ENCODE measurements at regions not wholly inside any gene's neighbourhood (a gene's known extent, or its start where the extent isn't known, plus 50 kb on each side); places are given as distances from the start of the nearest gene placed in this dataset.

GRCh38 chr15:45903283-45903682 lies 268.5 kb downstream of the SQOR start:
- H3K4me3 ChIP-seq: no peak overlapping the region
- DNase-seq (no peak), ATAC-seq (no peak)
- no peak overlapping the region for H3K27ac ChIP-seq
- no peaks in the 10 kb centered on the region for H3K27me3 ChIP-seq
- H3K9me3 ChIP-seq: no peaks in the 10 kb centered on the region
- TF ChIP-seq, protein P1, sequence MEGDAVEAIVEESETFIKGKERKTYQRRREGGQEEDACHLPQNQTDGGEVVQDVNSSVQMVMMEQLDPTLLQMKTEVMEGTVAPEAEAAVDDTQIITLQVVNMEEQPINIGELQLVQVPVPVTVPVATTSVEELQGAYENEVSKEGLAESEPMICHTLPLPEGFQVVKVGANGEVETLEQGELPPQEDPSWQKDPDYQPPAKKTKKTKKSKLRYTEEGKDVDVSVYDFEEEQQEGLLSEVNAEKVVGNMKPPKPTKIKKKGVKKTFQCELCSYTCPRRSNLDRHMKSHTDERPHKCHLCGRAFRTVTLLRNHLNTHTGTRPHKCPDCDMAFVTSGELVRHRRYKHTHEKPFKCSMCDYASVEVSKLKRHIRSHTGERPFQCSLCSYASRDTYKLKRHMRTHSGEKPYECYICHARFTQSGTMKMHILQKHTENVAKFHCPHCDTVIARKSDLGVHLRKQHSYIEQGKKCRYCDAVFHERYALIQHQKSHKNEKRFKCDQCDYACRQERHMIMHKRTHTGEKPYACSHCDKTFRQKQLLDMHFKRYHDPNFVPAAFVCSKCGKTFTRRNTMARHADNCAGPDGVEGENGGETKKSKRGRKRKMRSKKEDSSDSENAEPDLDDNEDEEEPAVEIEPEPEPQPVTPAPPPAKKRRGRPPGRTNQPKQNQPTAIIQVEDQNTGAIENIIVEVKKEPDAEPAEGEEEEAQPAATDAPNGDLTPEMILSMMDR (IDR thresholded peaks at IDR 0.05): no peak
- no peak for TF ChIP-seq POLR2A (IDR thresholded peaks at IDR 0.05)
- no peaks in the 10 kb centered on the region for H3K36me3 ChIP-seq (replicated peaks in 1 of 2; ENCODE audit: insufficient read depth in 1 of 2, low read depth in 2 of 2)
- no peaks in the 10 kb centered on the region for H3K4me1 ChIP-seq
- intact Hi-C loops (cut with DNase I): no loop called here

- Histone ChIP-seq H3K36me3 (replicated peaks in 1 of 2; ENCODE audit: insufficient read depth in 1 of 2, low read depth in 2 of 2) (no peaks in the 10 kb centered on the region), H3K27ac (no peak overlapping the region), H3K9me3 (no peaks in the 10 kb centered on the region), H3K4me3 (no peak overlapping the region), H3K4me1 (no peaks in the 10 kb centered on the region), H3K27me3 (no peaks in the 10 kb centered on the region)
- DNase-seq (no peak), ATAC-seq (no peak)
- TF ChIP-seq, protein P1 (IDR thresholded peaks at IDR 0.05): no peak
- WGBS, 2 donors: 89 to 93% methylated on average over 3 of the region's 3 CpGs
- intact Hi-C loops (cut with DNase I): no loop called here
Observed at GRCh38 chr15:45904019-45904418, 269.2 kb downstream of the SQOR start.

DNA sequence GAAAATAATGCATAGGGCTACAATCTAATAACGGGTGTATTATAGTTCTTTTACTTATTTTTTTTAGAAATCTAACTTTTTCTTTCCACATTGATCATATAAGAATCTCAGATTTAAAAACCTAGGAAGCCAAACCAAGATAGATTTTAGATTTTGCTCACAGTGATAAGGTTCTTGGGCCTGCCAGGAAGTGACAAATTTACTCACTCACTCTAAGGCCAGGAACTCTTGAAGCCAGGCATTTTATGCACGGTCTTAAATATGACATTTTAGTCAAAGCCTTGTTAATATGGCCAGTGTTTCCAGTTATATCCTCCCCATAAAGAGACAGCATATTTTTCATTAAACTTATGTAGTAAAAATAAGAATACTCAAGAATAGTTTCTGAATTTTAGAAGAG lies 271.4 kb downstream of the SQOR start:
- ATAC-seq: no peak
- no peaks in the 10 kb centered on the region for H3K36me3 ChIP-seq (replicated peaks in 1 of 2; ENCODE audit: insufficient read depth in 1 of 2, low read depth in 2 of 2)
- TF ChIP-seq POLR2A (IDR thresholded peaks at IDR 0.05): no peak
- TF ChIP-seq, protein P1 (IDR thresholded peaks at IDR 0.05): no peak
- H3K4me1 ChIP-seq: no peaks in the 10 kb centered on the region
- no peak overlapping the region for H3K27ac ChIP-seq
- 68 to 73% methylated on average over 2 of the region's 2 CpGs for WGBS, 2 donors
- H3K27me3 ChIP-seq: no peaks in the 10 kb centered on the region
- H3K9me3 ChIP-seq: no peaks in the 10 kb centered on the region
- no peak for DNase-seq
- no peak overlapping the region for H3K4me3 ChIP-seq
- intact Hi-C loops (cut with DNase I): no loop called here

DNA sequence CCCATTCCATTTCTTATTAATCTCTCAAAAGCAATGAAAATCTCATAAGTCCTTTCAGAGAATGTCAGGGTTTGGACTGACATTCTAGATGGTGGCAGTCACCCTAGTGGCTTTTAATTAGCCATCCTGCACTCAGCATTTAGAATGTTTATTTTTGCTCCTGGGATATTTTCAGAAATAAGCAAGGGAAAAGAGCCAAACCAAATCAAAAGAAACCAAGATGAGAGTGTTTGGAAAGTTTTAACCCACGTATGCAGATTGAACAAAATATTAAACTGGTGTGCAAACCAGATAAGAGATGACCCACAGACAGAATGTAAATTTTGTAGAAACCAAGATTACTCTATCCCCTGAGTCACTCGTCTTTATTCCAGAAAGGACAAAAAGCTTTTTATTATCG lies 275.8 kb downstream of the SQOR start:
- Histone ChIP-seq H3K9me3 (no peaks in the 10 kb centered on the region), H3K4me3 (no peak overlapping the region), H3K36me3 (replicated peaks in 1 of 2; ENCODE audit: insufficient read depth in 1 of 2, low read depth in 2 of 2) (no peaks in the 10 kb centered on the region), H3K4me1 (no peaks in the 10 kb centered on the region), H3K27me3 (no peaks in the 10 kb centered on the region), H3K27ac (no peak overlapping the region)
- DNase-seq (no peak), ATAC-seq (no peak)
- TF ChIP-seq, protein P1 (IDR thresholded peaks at IDR 0.05): no peak
- no peak for TF ChIP-seq POLR2A (IDR thresholded peaks at IDR 0.05)
- intact Hi-C loops (cut with DNase I): no loop called here
- WGBS, 2 donors: 38 to 56% methylated on average over 3 of the region's 3 CpGs

- no peaks in the 10 kb centered on the region for H3K36me3 ChIP-seq (replicated peaks in 1 of 2; ENCODE audit: insufficient read depth in 1 of 2, low read depth in 2 of 2)
- DNase-seq (no peak), ATAC-seq (no peak)
- no peak for TF ChIP-seq POLR2A (IDR thresholded peaks at IDR 0.05)
- TF ChIP-seq, protein P1 (IDR thresholded peaks at IDR 0.05): no peak
- 47 to 54% methylated on average over 2 of the region's 2 CpGs for WGBS, 2 donors
- H3K9me3 ChIP-seq: no peaks in the 10 kb centered on the region
- no peak overlapping the region for H3K27ac ChIP-seq
- intact Hi-C loops (cut with DNase I): no loop called here
- no peaks in the 10 kb centered on the region for H3K27me3 ChIP-seq
- no peak overlapping the region for H3K4me3 ChIP-seq
- H3K4me1 ChIP-seq: no peaks in the 10 kb centered on the region
Observed at GRCh38 chr15:45913451-45913850, 278.6 kb downstream of the SQOR start.

All from body of pancreas (tissue), 4 donors.